IPS-18c (cell line): ENCODE measurements at regions not wholly inside any gene's neighbourhood (a gene's known extent, or its start where the extent isn't known, plus 50 kb on each side); places are given as distances from the start of the nearest gene placed in this dataset.
"Not testable (repeated sequence)": the region's sequence is repeated elsewhere in the genome, so short reads cannot be mapped to it uniquely, and the experiment has no call there.

ENCODE experiments used
- H3K4me3 ChIP-seq: 2 replicates; pipeline ENCODE4 v1.7.0; 2013; ENCODE audit warnings: low read depth, mild to moderate bottlenecking, low read length, moderate library complexity; ENCODE audit not compliant: insufficient read depth
- H3K9me3 ChIP-seq: one replicate; pipeline ENCODE4 v1.6.1; 2013; ENCODE audit warnings: mild to moderate bottlenecking, low read length, moderate library complexity; ENCODE audit not compliant: control insufficient read depth, insufficient read depth

GRCh38 chr18:55762424-55762823 lies 174.4 kb upstream of the TCF4 start:
- H3K9me3 ChIP-seq, result no peaks in the 10 kb centered on the region

GRCh38 chr18:55753643-55754263 lies 165.8 kb upstream of the TCF4 start:
- H3K4me3 ChIP-seq, result no peak overlapping the region
- H3K9me3 ChIP-seq, result no peaks in the 10 kb centered on the region

More at GRCh38 chr18:55762424-55762823, 174.4 kb upstream of the TCF4 start:
- H3K4me3 ChIP-seq, result no peak overlapping the region

- H3K9me3 ChIP-seq, result no peaks in the 10 kb centered on the region
- no peak overlapping the region for H3K4me3 ChIP-seq
Measured at GRCh38 chr18:55751476-55751875, 163.5 kb upstream of the TCF4 start.

GRCh38 chr18:55748227-55748738 lies 160.3 kb upstream of the TCF4 start:
- H3K9me3 ChIP-seq, result no peaks in the 10 kb centered on the region
- no peak overlapping the region for H3K4me3 ChIP-seq

- no peaks in the 10 kb centered on the region for H3K9me3 ChIP-seq
- no peak overlapping the region for H3K4me3 ChIP-seq
Measured at GRCh38 chr18:55744206-55744605, 156.2 kb upstream of the TCF4 start.

- Histone ChIP-seq H3K9me3 (no peaks in the 10 kb centered on the region), H3K4me3 (no peak overlapping the region)
Measured at GRCh38 chr18:55743736-55744135, 155.7 kb upstream of the TCF4 start.

DNA sequence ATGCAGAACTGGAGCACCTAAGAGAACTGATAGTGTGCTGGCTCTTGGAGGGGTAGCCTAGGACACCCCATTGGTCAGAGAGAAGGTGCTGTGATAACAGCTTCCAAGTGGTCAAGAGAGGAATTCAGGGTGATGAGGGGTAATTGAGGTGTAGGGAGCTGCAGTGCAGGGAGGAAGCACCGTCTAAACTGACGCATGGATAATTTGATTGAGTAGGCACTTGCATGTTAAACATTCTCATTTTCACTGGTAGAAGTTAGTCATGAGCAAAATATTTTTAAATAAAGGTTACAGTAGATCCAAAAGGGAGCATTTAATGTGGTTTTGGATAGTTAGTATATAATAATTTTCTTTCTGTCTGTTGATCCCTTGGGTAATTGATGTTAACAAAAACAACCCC lies 155.1 kb upstream of the TCF4 start:
- H3K9me3 ChIP-seq, result no peaks in the 10 kb centered on the region
- H3K4me3 ChIP-seq, result no peak overlapping the region

DNA sequence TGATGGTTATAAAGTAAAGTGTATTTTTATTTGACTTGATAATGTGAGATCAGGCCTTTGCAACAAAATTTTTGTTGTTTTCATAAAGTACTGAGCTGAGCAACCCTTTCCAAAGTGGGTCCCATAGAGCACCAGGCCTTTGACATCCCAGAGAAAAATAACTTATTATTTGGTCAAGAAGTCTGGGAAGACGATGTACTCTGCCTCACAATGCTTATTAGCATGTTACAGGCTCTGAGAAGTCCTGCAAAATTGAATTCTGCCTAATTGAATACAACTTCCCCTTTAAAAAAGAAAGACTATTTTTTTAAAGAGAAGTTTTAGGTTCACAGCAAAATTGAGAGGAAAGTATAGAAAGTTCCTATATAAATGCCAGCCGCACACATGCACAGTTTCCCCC lies 151.5 kb upstream of the TCF4 start:
- no peaks in the 10 kb centered on the region for H3K9me3 ChIP-seq
- H3K4me3 ChIP-seq, result no peak overlapping the region

DNA sequence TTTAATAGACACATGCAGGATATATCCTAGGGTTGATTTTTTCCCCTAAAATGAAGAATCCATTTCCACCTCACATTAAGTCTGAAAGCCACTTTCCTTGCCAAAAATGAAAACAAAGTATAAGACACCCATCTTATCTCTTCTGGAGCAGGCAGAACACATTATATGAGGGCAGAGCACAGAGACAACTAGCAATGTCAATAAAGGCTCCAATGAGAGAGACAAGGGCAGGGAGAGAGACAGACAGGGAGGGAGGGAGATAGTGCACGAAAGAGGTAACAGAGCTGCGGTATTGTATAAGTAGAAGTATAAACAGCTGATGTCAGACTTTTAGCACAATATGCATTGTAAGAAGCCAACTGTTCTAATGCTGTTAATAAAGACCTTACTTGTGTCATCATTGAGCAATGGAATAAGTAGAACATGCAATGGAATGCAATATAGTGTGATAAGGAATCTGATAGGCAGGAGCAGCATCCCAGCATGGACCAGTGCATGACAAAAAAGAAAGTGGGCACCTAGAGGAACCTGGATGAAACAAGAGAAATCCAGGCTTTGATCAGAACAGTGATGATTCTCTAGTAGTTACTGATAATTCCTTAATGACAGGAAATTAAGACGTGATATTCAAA lies 150.6 kb upstream of the TCF4 start:
- Histone ChIP-seq H3K4me3 (no peak overlapping the region), H3K9me3 (no peaks in the 10 kb centered on the region)

DNA sequence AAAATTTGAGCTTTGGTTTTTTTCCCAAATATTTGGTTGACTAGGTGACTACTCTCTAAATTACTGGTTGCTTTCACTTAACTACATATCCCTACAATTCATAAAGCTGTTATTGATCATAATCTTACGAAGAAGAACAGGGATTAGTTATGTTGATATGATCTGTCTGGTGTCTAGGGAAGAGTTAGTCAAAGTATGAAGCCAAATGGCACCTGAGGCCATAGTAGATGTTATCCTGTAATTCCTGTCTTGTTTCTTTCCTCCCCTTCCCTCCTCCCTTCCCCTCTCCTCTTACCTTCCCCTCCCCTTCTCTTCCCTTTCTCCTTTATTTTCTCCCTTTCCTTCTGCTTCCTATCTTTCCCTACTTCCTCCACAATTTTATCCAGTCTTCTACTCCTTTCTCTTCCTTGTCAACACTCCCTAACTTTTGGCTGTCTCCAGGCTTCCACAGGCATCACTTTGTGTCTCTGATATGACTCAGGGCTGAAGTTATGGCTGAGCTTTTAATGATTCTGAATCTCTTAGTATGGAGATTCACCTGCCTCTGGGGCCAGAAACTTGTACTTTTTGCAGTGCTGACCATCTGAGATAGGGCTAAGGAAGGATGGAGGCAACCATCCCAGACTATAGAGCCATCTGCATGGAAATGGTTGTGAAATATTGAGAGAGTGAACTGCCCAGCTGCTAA lies 149.9 kb upstream of the TCF4 start:
- H3K9me3 ChIP-seq, result no peaks in the 10 kb centered on the region
- no peak overlapping the region for H3K4me3 ChIP-seq

DNA sequence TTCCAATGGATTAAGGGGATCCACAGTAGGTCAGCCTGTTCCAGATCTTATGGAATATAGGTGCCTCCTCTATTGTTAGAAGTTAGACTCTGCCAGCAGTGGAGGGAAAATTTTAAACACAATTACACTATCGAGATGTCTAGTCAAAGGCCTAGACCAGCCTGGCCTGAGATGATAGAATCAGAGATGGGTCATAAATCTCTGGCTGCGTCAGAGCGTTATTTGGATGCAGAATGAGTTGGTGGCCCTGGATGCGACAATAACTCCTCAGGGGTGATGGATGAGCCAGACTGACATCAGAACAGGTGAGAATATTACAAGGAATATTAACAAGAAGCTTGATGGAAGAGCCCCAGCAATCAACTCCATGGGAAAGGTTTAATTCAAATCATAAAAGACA lies 149.3 kb upstream of the TCF4 start:
- H3K4me3 ChIP-seq, result no peak overlapping the region
- no peaks in the 10 kb centered on the region for H3K9me3 ChIP-seq

DNA sequence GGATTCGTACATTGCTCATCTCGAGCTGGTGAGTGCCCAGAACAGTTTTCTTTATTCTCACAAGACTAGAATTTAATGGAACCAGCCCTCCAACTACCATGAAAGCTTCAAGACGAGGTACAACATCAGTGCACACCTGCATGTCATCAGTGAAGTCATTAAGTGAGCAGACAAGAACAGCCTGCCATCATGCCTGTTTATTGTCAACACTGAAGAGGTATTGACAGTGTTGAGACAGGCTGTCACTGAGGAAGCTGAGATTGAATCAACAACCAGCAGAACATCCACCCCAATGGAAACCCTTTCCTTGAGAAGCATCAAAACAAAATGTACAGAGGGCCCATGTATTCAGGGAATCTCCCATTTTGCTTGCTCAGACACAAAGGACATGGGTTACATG lies 148.0 kb upstream of the TCF4 start:
- no peaks in the 10 kb centered on the region for H3K9me3 ChIP-seq
- H3K4me3 ChIP-seq, result no peak overlapping the region

GRCh38 chr18:55735199-55735855 lies 147.3 kb upstream of the TCF4 start:
- Histone ChIP-seq H3K4me3 (no peak overlapping the region), H3K9me3 (no peaks in the 10 kb centered on the region)

DNA sequence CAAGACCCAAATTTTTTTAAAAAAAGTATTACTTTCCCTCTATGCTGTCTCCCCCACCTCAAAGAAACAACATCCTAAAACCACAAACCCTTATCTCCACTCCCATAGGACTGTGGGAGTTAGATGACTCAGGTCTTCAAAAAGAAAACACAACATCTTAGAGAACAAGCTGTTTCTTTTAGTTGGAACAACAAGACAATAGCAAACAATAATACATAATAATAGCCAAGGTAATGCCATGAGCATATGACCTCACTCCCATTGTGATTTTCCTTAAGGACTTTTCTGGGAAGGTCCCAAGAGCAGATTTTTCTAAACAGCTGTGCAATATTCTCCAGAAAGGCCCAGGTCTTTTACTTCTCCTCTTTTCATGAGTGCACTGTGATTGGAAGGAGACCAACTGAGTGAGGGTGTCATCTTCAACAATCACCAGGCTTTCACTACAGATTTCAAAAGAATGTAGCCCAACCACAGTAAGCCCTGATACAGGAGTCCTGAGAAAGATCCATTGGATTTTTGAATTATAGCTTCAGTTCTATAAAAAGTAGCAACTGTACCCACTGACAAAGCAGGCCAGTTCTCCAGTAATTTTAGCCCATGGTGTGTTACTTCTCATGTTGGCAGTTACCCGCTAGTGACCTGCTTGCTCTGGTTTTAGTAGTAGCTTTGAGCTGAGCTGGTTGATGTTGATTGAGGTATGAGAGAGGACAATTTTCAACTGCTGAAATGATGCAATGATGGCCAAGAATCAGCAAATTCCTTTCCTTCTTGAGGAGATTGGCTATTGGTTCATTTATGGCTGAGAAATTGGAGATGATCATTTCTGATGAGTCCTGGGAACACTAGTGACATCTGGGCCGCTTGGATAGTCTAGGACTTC lies 144.5 kb upstream of the TCF4 start:
- no peak overlapping the region for H3K4me3 ChIP-seq
- H3K9me3 ChIP-seq, result no peaks in the 10 kb centered on the region

DNA sequence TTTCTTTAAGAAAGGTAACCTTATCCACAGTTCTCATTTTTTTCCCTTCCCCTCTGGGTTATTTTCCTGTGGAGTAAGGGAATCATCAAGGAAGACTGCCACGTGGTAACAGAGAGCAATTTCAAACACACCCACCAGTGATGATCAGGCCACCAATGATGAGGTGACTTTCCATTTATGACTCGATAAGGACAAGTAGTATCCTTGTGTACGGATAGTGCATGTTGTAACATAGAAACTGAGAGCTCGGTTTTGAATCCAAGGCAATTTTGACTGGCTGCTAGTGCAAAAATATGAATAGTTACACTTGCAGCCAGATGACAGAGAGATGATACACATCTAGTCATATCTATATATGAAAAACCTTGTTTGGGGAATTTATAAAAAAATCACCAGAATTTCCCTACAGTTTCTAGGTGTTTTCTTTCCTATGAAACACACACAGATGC lies 143.6 kb upstream of the TCF4 start:
- Histone ChIP-seq H3K9me3 (no peaks in the 10 kb centered on the region), H3K4me3 (no peak overlapping the region)

DNA sequence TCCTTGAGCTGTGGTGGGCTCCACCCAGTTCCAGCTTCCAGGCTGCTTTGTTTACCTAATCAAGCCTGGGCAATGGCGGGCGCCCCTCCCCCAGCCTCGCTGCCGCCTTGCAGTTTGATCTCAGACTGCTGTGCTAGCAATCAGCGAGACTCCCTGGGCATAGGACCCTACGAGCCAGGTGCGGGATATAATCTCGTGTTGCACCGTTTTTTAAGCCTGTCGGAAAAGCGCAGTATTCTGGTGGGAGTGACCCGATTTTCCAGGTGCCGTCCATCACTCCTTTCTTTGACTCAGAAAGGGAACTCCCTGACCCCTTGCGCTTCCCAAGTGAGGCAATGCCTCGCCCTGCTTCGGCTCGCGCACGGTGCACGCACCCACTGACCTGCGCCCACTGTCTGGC lies 133.0 kb upstream of the TCF4 start:
- peak overlapping the region; percentile 15; the same call in 1 of the 2 replicates for H3K4me3 ChIP-seq
- not testable (repeated sequence) for H3K9me3 ChIP-seq

GRCh38 chr18:55713707-55714106 lies 125.7 kb upstream of the TCF4 start:
- Histone ChIP-seq H3K4me3 (no peak overlapping the region), H3K9me3 (no peaks in the 10 kb centered on the region)
